ENCODE measurements at regions not wholly inside any gene's neighbourhood (a gene's known extent, or its start where the extent isn't known, plus 50 kb on each side); places are given as distances from the start of the nearest gene placed in this dataset.

- no peak for TF ChIP-seq POLR2AphosphoS5 (IDR thresholded peaks at IDR 0.05; ENCODE audit: low read depth, low read length)
- TF ChIP-seq PAX5 (IDR thresholded peaks at IDR 0.05; ENCODE audit: insufficient read depth, low read length, severe bottlenecking): no peak
- no peak for TF ChIP-seq POLR2A (IDR thresholded peaks at IDR 0.05; ENCODE audit: low read depth, low read length)
- no peak for TF ChIP-seq TAF1 (IDR thresholded peaks at IDR 0.05; ENCODE audit: low read depth, low read length)
Measured at GRCh38 chr2:236747925-236748324, 178.3 kb downstream of the ACKR3 start.
